ENCODE measurements at regions not wholly inside any gene's neighbourhood (a gene's known extent, or its start where the extent isn't known, plus 50 kb on each side); places are given as distances from the start of the nearest gene placed in this dataset.
"Not testable (repeated sequence)": the region's sequence is repeated elsewhere in the genome, so short reads cannot be mapped to it uniquely, and the experiment has no call there.

- no peak for DNase-seq
These were observed 267.2 kb upstream of the MGMT start for GRCh38 chr10:129199826-129200225.

GRCh38 chr10:129203819-129204218 is 263.2 kb upstream of the MGMT start:
- DNase-seq = no peak

- DNase-seq = no peak
These were observed 259.7 kb upstream of the MGMT start for GRCh38 chr10:129207297-129207696.

- DNase-seq = no peak
These were observed 256.2 kb upstream of the MGMT start for GRCh38 chr10:129210876-129211275.

- DNase-seq = no peak
These were observed 253.8 kb upstream of the MGMT start for GRCh38 chr10:129213256-129213655.

- not testable (repeated sequence) for DNase-seq
These were observed 253.0 kb upstream of the MGMT start for GRCh38 chr10:129213996-129214395.

- DNase-seq = no peak
These were observed 247.7 kb upstream of the MGMT start for GRCh38 chr10:129219364-129219763.

GRCh38 chr10:129222436-129222835 is 244.6 kb upstream of the MGMT start:
- DNase-seq = no peak

- no peak for DNase-seq
These were observed 243.7 kb upstream of the MGMT start for GRCh38 chr10:129223363-129223762.

- no peak for DNase-seq
These were observed 243.0 kb upstream of the MGMT start for GRCh38 chr10:129224065-129224464.

- no peak for DNase-seq
These were observed 235.2 kb upstream of the MGMT start for GRCh38 chr10:129231821-129232220.

GRCh38 chr10:129233351-129234148 is 233.5 kb upstream of the MGMT start:
- no peak for DNase-seq

- DNase-seq = no peak
These were observed 230.8 kb upstream of the MGMT start for GRCh38 chr10:129236274-129236691.

GRCh38 chr10:129241461-129241860 is 225.6 kb upstream of the MGMT start:
- no peak for DNase-seq

- DNase-seq = no peak
These were observed 222.7 kb upstream of the MGMT start for GRCh38 chr10:129244298-129244697.

- no peak for DNase-seq
These were observed 222.3 kb upstream of the MGMT start for GRCh38 chr10:129244757-129245156.

GRCh38 chr10:129253161-129253864 is 213.7 kb upstream of the MGMT start:
- no peak for DNase-seq

GRCh38 chr10:129253865-129254179 is 213.2 kb upstream of the MGMT start:
- no peak for DNase-seq

GRCh38 chr10:129258283-129258923 is 208.6 kb upstream of the MGMT start:
- DNase-seq = no peak

GRCh38 chr10:129259128-129259815 is 207.8 kb upstream of the MGMT start:
- DNase-seq = no peak

GRCh38 chr10:129272176-129272575 is 194.9 kb upstream of the MGMT start:
- no peak for DNase-seq

GRCh38 chr10:129272866-129273650 is 194.0 kb upstream of the MGMT start:
- DNase-seq = no peak

GRCh38 chr10:129273860-129274259 is 193.2 kb upstream of the MGMT start:
- DNase-seq = no peak
